SK-N-SH (cell line): ENCODE measurements at regions not wholly inside any gene's neighbourhood (a gene's known extent, or its start where the extent isn't known, plus 50 kb on each side); places are given as distances from the start of the nearest gene placed in this dataset.

Source experiments
- CTCF ChIA-PET: fragments of 300-600, 350-600 bp; formaldehyde crosslinking; extraction: SDS; loops from one replicate; lab custom pipeline; 2021; lab: Yijun Ruan, JAX
- POLR2A ChIA-PET: fragments of 350-600 bp; sonication (Branson Sonifier 250); formaldehyde crosslinking; extraction: SDS; loops from one replicate; lab custom pipeline; 2020; ENCODE audit warnings: antibody characterized with exemption, inconsistent platforms; lab: Yijun Ruan, JAX
- DNase-seq: peaks from one replicate; pipeline ENCODE4 v3.0.0; 2012
- H2AFZ ChIP-seq: fragments of 200-600 bp; sonication (generic); 2 replicates; pipeline ENCODE4 v1.8.1; 2016; ENCODE audit warnings: antibody characterized with exemption, mild to moderate bottlenecking, low read depth
- H3F3A ChIP-seq: fragments of 200-600 bp; sonication (generic); replicated peaks from 2 replicates; pipeline ENCODE3; 2016; ENCODE audit warnings: antibody characterized with exemption, mild to moderate bottlenecking; ENCODE audit not compliant: insufficient read depth
- H3K27ac ChIP-seq, 2 experiments: fragments of 200-500 bp in 1 of 2; fragments of 200-600 bp in 1 of 2; sonication (Bioruptor generic) in 1 of 2; sonication (generic), shearing (Covaris generic) in 1 of 2; 2 replicates each; pipeline versions ENCODE4 v1.5.1 to v1.6.1; 2014 to 2016; ENCODE audit warnings: low read depth in 2 of 2, inconsistent platforms in 1 of 2, low read length in 1 of 2, mild to moderate bottlenecking in 1 of 2, mixed read lengths in 1 of 2
- H3K27me3 ChIP-seq: fragments of 200-600 bp; sonication (generic), shearing (Covaris generic); 2 replicates; pipeline ENCODE4 v1.6.1; 2016; ENCODE audit warnings: mixed run types; ENCODE audit not compliant: insufficient read depth
- H3K36me3 ChIP-seq, 2 experiments: fragments of 200-500 bp in 1 of 2; fragments of 200-600 bp in 1 of 2; sonication (Bioruptor generic) in 1 of 2; sonication (generic) in 1 of 2; replicated peaks in 1 of 2; 2 replicates each; pipeline versions ENCODE3 to v1.5.1; 2014 to 2016; ENCODE audit warnings: low read length in 1 of 2, mild to moderate bottlenecking in 1 of 2; ENCODE audit not compliant: insufficient read depth in 2 of 2, control insufficient read depth in 1 of 2
- H3K4me1 ChIP-seq, 2 experiments: fragments of 200-500 bp in 1 of 2; fragments of 200-600 bp in 1 of 2; sonication (Bioruptor generic) in 1 of 2; sonication (generic), shearing (Covaris generic) in 1 of 2; 2 replicates each; pipeline versions ENCODE4 v1.5.1 to v1.6.1; 2014 to 2016; ENCODE audit warnings: low read depth in 1 of 2, low read length in 1 of 2, mixed run types in 1 of 2; ENCODE audit not compliant: insufficient read depth in 2 of 2, control insufficient read depth in 1 of 2
- H3K4me2 ChIP-seq: fragments of 200-600 bp; sonication (generic), shearing (Covaris generic); 2 replicates; pipeline ENCODE4 v1.6.1; 2017; ENCODE audit warnings: mixed run types
- H3K4me3 ChIP-seq, 2 experiments: fragments of 200-500 bp in 1 of 2; fragments of 200-600 bp in 1 of 2; sonication (Bioruptor generic) in 1 of 2; sonication (generic), shearing (Covaris generic) in 1 of 2; 2 replicates each; pipeline versions ENCODE4 v1.5.1 to v1.8.1; 2014 to 2016; ENCODE audit warnings: low read depth in 2 of 2, inconsistent platforms in 1 of 2, low read length in 1 of 2, mild to moderate bottlenecking in 1 of 2, mixed read lengths in 1 of 2, moderate library complexity in 1 of 2
- H3K79me2 ChIP-seq: fragments of 200-600 bp; sonication (generic); 2 replicates; pipeline ENCODE4 v1.8.1; 2017; ENCODE audit warnings: mild to moderate bottlenecking; ENCODE audit not compliant: insufficient read depth
- H3K9ac ChIP-seq: fragments of 200-600 bp; sonication (generic); 2 replicates; pipeline ENCODE4 v1.6.1; 2017; ENCODE audit warnings: mixed run types
- H3K9me2 ChIP-seq: fragments of 200-600 bp; sonication (generic); 2 replicates; pipeline ENCODE4 v1.6.1; 2017; ENCODE audit warnings: mixed run types
- H3K9me3 ChIP-seq: fragments of 200-600 bp; sonication (generic); 2 replicates; pipeline ENCODE4 v1.6.1; 2017; ENCODE audit warnings: mixed run types, mild to moderate bottlenecking, moderate library complexity
- H4K20me1 ChIP-seq: fragments of 200-600 bp; sonication (generic); 2 replicates; pipeline ENCODE4 v1.6.1; 2017; ENCODE audit warnings: mild to moderate bottlenecking, mixed run types; ENCODE audit not compliant: insufficient read depth
- CHD2 ChIP-seq: fragments of 150-350 bp; IDR thresholded peaks from 2 replicates; pipeline ENCODE4 v1.6.1; 2018; ENCODE audit warnings: low read length; ENCODE audit not compliant: partially characterized antibody
- ELF1 ChIP-seq: IDR thresholded peaks from 2 replicates; pipeline ENCODE4 v1.4.0; 2012
- EZH2phosphoT487 ChIP-seq: fragments of 200-600 bp; sonication (generic); IDR thresholded peaks from 2 replicates; pipeline ENCODE4 v1.6.1; 2017; ENCODE audit warnings: low read depth, mixed run types, mild to moderate bottlenecking, antibody characterized with exemption, moderate library complexity, borderline replicate concordance
- FOSL2 ChIP-seq: IDR thresholded peaks from 2 replicates; pipeline ENCODE4 v1.4.0; 2012; ENCODE audit warnings: low read depth, mild to moderate bottlenecking, moderate library complexity, borderline replicate concordance
- FOXJ3 ChIP-seq: sonication (generic); formaldehyde crosslinking; IDR thresholded peaks from 2 replicates; pipeline ENCODE4 v1.5.1; 2020; ENCODE audit warnings: mild to moderate bottlenecking, missing genetic modification reagents
- FOXM1 ChIP-seq: IDR thresholded peaks from 2 replicates; pipeline ENCODE4 v1.4.0; 2012; ENCODE audit warnings: low read depth, mild to moderate bottlenecking
- GABPA ChIP-seq: IDR thresholded peaks from 2 replicates; pipeline ENCODE4 v1.4.0; 2012; ENCODE audit warnings: low read depth, mild to moderate bottlenecking
- GATA2 ChIP-seq: sonication (generic); formaldehyde crosslinking; IDR thresholded peaks from 2 replicates; pipeline ENCODE4 v1.5.0; 2020; ENCODE audit warnings: mild to moderate bottlenecking, missing genetic modification reagents
- JUND ChIP-seq: IDR thresholded peaks from 2 replicates; pipeline ENCODE4 v1.4.0; 2012
- MEF2A ChIP-seq: IDR thresholded peaks from 2 replicates; pipeline ENCODE4 v1.4.0; 2012; ENCODE audit warnings: low read depth, borderline replicate concordance
- MXI1 ChIP-seq: IDR thresholded peaks from 2 replicates; pipeline ENCODE4 v1.6.1; 2012; ENCODE audit warnings: mild to moderate bottlenecking, low read depth, low read length, improper control_type of control experiment
- NFIC ChIP-seq: IDR thresholded peaks from 2 replicates; pipeline ENCODE4 v1.4.0; 2012; ENCODE audit warnings: borderline replicate concordance
- NRF1 ChIP-seq: IDR thresholded peaks from 2 replicates; pipeline ENCODE4 v1.6.1; 2012; ENCODE audit warnings: low read depth, mild to moderate bottlenecking, low read length
- POLR2AphosphoS5 ChIP-seq: IDR thresholded peaks from 2 replicates; pipeline ENCODE4 v1.6.1; 2012; ENCODE audit warnings: low read depth, low read length
- RAD21 ChIP-seq: IDR thresholded peaks from 2 replicates; pipeline ENCODE4 v1.6.1; 2012; ENCODE audit warnings: mild to moderate bottlenecking, low read length
- RCOR1 ChIP-seq: fragments of 150-350 bp; IDR thresholded peaks from 2 replicates; pipeline ENCODE4 v1.6.1; 2017; ENCODE audit warnings: antibody characterized with exemption, low read length
- RFX5 ChIP-seq: IDR thresholded peaks from 2 replicates; pipeline ENCODE4 v1.6.1; 2012; ENCODE audit warnings: mild to moderate bottlenecking, improper control_type of control experiment, low read length
- RXRA ChIP-seq: IDR thresholded peaks from 2 replicates; pipeline ENCODE4 v1.4.0; 2012; ENCODE audit warnings: low read depth, mild to moderate bottlenecking, borderline replicate concordance
- SMC3 ChIP-seq: IDR thresholded peaks from 2 replicates; pipeline ENCODE4 v1.6.1; 2012; ENCODE audit warnings: low read depth, low read length, improper control_type of control experiment
- TAF1 ChIP-seq: IDR thresholded peaks from 2 replicates; pipeline ENCODE4 v1.6.1; 2012; ENCODE audit warnings: low read depth, mild to moderate bottlenecking, low read length, moderate library complexity, borderline replicate concordance
- TCF12 ChIP-seq: IDR thresholded peaks from 2 replicates; pipeline ENCODE4 v1.4.0; 2012
- TEAD4 ChIP-seq: IDR thresholded peaks from 2 replicates; pipeline ENCODE4 v1.4.0; 2012; ENCODE audit warnings: mild to moderate bottlenecking, borderline replicate concordance; ENCODE audit not compliant: insufficient read depth
- YY1 ChIP-seq: IDR thresholded peaks from 2 replicates; pipeline ENCODE4 v1.4.0; 2012; ENCODE audit warnings: low read depth, mild to moderate bottlenecking
- WGBS: methylation state at CpG from one replicate; pipeline ENCODE4 v1.1.6; 2017; ENCODE audit warnings: low lambda C conversion rate; 5-methylcytosine and 5-hydroxymethylcytosine counted together
- TF ChIP-seq, protein P1 (sequence below): IDR thresholded peaks from 2 replicates; pipeline ENCODE4; 2012
- TF ChIP-seq, protein P2 (sequence below): IDR thresholded peaks from 2 replicates; pipeline ENCODE4 v1.6.1; 2012; ENCODE audit warnings: mild to moderate bottlenecking, low read depth, low read length, moderate library complexity
- TF ChIP-seq, protein P3 (sequence below): IDR thresholded peaks from 2 replicates; pipeline ENCODE4 v1.4.0; 2012; ENCODE audit warnings: low read depth, borderline replicate concordance
- TF ChIP-seq, protein P4 (sequence below): IDR thresholded peaks from 2 replicates; pipeline ENCODE4 v1.4.0; 2012; ENCODE audit warnings: low read depth, borderline replicate concordance
- TF ChIP-seq, protein P5 (sequence below): IDR thresholded peaks from 2 replicates; pipeline ENCODE4 v1.4.0; 2012; ENCODE audit warnings: low read depth

DNA sequence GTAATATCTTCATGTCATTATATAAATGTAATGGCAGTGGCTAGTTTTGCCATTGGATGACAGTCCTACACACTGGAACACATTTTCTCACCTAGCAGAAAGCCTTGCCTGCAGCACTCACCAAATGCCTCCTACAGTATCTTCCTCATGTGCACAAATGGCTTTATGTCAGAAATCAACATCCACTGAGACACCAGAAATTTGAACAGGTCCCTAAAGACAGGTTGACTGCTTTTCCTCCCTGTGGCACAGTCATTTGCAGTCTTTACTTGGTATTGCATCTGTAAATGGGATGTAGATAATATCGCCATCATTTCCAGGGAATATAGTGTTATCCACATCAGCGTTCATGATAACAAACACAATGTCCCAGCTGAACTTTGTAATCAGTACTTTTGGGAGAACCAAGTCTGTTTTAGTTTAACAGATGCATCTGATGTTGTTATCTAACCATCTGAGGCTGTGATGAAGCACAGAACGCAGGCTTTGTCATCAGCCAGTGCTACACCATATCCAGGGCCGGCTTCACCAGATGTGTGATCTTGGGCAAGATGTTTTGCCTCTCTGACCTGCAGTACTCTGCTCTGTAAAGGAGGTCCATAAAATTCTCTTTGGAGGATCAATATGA, 83.9 kb upstream of the TAS2R1 start:
- POLR2A ChIA-PET = no interaction called here
- CTCF ChIA-PET = interaction anchor here (1.1 to 2.5 kb wide), 4 partner anchors 10 to 520 kb away, joined by 4 to 7 read pairs (median 5); no protein-coding TSS in a partner anchor
- no peak overlapping the region for H3K9ac ChIP-seq
- H3K9me2 ChIP-seq = no peaks in the 10 kb centered on the region
- DNase-seq = peak; percentile 78
- no peaks in the 10 kb centered on the region for H3K36me3 ChIP-seq
- no peaks in the 10 kb centered on the region for H3K9me3 ChIP-seq
- H3K4me2 ChIP-seq = no peak overlapping the region
- H2AFZ ChIP-seq = no peak overlapping the region
- H3K27me3 ChIP-seq = no peaks in the 10 kb centered on the region
- no peaks in the 10 kb centered on the region for H4K20me1 ChIP-seq
- H3K4me3 ChIP-seq = no peak overlapping the region
- H3K27ac ChIP-seq = peak overlapping the region in 1 of 2 experiments; percentile 92; a peak in 2 of 4 replicates
- WGBS = 5% methylated on average over 4 of the region's 4 CpGs
- peaks cover 0 to 28% of the 10 kb centered on the region in 2 experiments; a peak in 2 of 4 replicates for H3K4me1 ChIP-seq
- no peaks in the 10 kb centered on the region for H3F3A ChIP-seq
- H3K79me2 ChIP-seq = no peaks in the 10 kb centered on the region
- TF ChIP-seq GATA2 (CRISPR knock-in tag) = peak; percentile 100
- TF ChIP-seq ELF1 = no peak
- TF ChIP-seq FOXJ3 = peak; percentile 99
- TF ChIP-seq RXRA = no peak
- no peak for TF ChIP-seq NRF1
- TF ChIP-seq, protein P1, sequence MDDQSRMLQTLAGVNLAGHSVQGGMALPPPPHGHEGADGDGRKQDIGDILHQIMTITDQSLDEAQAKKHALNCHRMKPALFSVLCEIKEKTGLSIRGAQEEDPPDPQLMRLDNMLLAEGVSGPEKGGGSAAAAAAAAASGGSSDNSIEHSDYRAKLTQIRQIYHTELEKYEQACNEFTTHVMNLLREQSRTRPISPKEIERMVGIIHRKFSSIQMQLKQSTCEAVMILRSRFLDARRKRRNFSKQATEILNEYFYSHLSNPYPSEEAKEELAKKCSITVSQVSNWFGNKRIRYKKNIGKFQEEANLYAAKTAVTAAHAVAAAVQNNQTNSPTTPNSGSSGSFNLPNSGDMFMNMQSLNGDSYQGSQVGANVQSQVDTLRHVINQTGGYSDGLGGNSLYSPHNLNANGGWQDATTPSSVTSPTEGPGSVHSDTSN = 0 out of 2 replicates have a peak, but pooled peaks have one; percentile 16
- TF ChIP-seq TCF12 = peak; percentile 80
- peak; percentile 91 for TF ChIP-seq CHD2
- no peak for TF ChIP-seq YY1
- TF ChIP-seq, protein P2, sequence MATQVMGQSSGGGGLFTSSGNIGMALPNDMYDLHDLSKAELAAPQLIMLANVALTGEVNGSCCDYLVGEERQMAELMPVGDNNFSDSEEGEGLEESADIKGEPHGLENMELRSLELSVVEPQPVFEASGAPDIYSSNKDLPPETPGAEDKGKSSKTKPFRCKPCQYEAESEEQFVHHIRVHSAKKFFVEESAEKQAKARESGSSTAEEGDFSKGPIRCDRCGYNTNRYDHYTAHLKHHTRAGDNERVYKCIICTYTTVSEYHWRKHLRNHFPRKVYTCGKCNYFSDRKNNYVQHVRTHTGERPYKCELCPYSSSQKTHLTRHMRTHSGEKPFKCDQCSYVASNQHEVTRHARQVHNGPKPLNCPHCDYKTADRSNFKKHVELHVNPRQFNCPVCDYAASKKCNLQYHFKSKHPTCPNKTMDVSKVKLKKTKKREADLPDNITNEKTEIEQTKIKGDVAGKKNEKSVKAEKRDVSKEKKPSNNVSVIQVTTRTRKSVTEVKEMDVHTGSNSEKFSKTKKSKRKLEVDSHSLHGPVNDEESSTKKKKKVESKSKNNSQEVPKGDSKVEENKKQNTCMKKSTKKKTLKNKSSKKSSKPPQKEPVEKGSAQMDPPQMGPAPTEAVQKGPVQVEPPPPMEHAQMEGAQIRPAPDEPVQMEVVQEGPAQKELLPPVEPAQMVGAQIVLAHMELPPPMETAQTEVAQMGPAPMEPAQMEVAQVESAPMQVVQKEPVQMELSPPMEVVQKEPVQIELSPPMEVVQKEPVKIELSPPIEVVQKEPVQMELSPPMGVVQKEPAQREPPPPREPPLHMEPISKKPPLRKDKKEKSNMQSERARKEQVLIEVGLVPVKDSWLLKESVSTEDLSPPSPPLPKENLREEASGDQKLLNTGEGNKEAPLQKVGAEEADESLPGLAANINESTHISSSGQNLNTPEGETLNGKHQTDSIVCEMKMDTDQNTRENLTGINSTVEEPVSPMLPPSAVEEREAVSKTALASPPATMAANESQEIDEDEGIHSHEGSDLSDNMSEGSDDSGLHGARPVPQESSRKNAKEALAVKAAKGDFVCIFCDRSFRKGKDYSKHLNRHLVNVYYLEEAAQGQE = no peak
- TF ChIP-seq MXI1 = peak; percentile 83; the same call in 1 of the 2 replicates
- 0 out of 2 replicates have a peak, but pooled peaks have one; percentile 6 for TF ChIP-seq SMC3
- TF ChIP-seq TAF1 = no peak
- TF ChIP-seq, protein P3, sequence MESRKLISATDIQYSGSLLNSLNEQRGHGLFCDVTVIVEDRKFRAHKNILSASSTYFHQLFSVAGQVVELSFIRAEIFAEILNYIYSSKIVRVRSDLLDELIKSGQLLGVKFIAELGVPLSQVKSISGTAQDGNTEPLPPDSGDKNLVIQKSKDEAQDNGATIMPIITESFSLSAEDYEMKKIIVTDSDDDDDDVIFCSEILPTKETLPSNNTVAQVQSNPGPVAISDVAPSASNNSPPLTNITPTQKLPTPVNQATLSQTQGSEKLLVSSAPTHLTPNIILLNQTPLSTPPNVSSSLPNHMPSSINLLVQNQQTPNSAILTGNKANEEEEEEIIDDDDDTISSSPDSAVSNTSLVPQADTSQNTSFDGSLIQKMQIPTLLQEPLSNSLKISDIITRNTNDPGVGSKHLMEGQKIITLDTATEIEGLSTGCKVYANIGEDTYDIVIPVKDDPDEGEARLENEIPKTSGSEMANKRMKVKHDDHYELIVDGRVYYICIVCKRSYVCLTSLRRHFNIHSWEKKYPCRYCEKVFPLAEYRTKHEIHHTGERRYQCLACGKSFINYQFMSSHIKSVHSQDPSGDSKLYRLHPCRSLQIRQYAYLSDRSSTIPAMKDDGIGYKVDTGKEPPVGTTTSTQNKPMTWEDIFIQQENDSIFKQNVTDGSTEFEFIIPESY = no peak
- TF ChIP-seq FOSL2 = no peak
- TF ChIP-seq RFX5 = 0 out of 2 replicates have a peak, but pooled peaks have one; percentile 44
- peak; percentile 44 for TF ChIP-seq RAD21
- no peak for TF ChIP-seq TEAD4
- TF ChIP-seq, protein P4, sequence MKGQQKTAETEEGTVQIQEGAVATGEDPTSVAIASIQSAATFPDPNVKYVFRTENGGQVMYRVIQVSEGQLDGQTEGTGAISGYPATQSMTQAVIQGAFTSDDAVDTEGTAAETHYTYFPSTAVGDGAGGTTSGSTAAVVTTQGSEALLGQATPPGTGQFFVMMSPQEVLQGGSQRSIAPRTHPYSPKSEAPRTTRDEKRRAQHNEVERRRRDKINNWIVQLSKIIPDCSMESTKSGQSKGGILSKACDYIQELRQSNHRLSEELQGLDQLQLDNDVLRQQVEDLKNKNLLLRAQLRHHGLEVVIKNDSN = no peak
- TF ChIP-seq, protein P5, sequence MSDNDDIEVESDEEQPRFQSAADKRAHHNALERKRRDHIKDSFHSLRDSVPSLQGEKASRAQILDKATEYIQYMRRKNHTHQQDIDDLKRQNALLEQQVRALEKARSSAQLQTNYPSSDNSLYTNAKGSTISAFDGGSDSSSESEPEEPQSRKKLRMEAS = no peak
- TF ChIP-seq RCOR1 = peak; percentile 97
- peak; percentile 60; the same call in 1 of the 2 replicates for TF ChIP-seq POLR2AphosphoS5
- TF ChIP-seq NFIC = no peak
- TF ChIP-seq JUND = no peak
- TF ChIP-seq GABPA = no peak
- no peak for TF ChIP-seq MEF2A
- TF ChIP-seq FOXM1 = no peak
- no peak for TF ChIP-seq EZH2phosphoT487
